ENCODE measurements at regions not wholly inside any gene's neighbourhood (a gene's known extent, or its start where the extent isn't known, plus 50 kb on each side); places are given as distances from the start of the nearest gene placed in this dataset.

- no peak overlapping the region for H3K27ac ChIP-seq (ENCODE audit: low read depth in 1 of 2, low read length in 2 of 2)
- H3K27me3 Mint-ChIP-seq (ENCODE audit: low read depth in 3 of 3): no peaks in the 10 kb centered on the region
- H2AFZ ChIP-seq (ENCODE audit: insufficient read depth, low read depth, low read length, poor library complexity, severe bottlenecking): no peak overlapping the region
- H3K4me1 ChIP-seq (ENCODE audit: control insufficient read depth in 1 of 2, insufficient read depth in 2 of 2, low read length in 2 of 2): no peaks in the 10 kb centered on the region
- TF ChIP-seq CTCF (IDR thresholded peaks at IDR 0.05): no peak
- no peak overlapping the region for H3K4me3 ChIP-seq (replicated peaks in 1 of 3; ENCODE audit: low read depth in 2 of 3, low read length in 3 of 3)
- no peaks in the 10 kb centered on the region for H3K36me3 ChIP-seq (replicated peaks in 1 of 2; ENCODE audit: control insufficient read depth in 1 of 2, insufficient read depth in 2 of 2, low read length in 2 of 2)
- no peak overlapping the region for H3K4me2 ChIP-seq (replicated peaks; ENCODE audit: extremely low read depth, low read length, poor library complexity, severe bottlenecking)
- H3K4me3 Mint-ChIP-seq: no peak overlapping the region
- no peaks in the 10 kb centered on the region for H4K20me1 ChIP-seq (ENCODE audit: insufficient read depth, low read length)
- no peaks in the 10 kb centered on the region for H3K36me3 Mint-ChIP-seq
- no peaks in the 10 kb centered on the region for H3K4me1 Mint-ChIP-seq
- WGBS (ENCODE audit: insufficient coverage): 100% methylated on average over 1 of the region's 5 CpGs
- no peaks in the 10 kb centered on the region for H3K27me3 ChIP-seq (ENCODE audit: control insufficient read depth in 2 of 2, insufficient read depth in 2 of 2, low read length in 2 of 2)
- peaks cover 6 to 12% of the 10 kb centered on the region in 2 donors for H3K9me3 ChIP-seq (replicated peaks in 1 of 2; ENCODE audit: control insufficient read depth in 1 of 2, insufficient read depth in 1 of 2, low read length in 2 of 2)
- H3K9ac ChIP-seq (ENCODE audit: insufficient read depth, low read length, poor library complexity, severe bottlenecking): no peak overlapping the region
- no peaks in the 10 kb centered on the region for H3K79me2 ChIP-seq (ENCODE audit: insufficient read depth, low read length)
- intact Hi-C loops (cut with micrococcal nuclease): no loop called here
- no peak for DNase-seq
- H3K27ac Mint-ChIP-seq: no peak overlapping the region
- H3K9me3 Mint-ChIP-seq: peaks cover 0 to 10% (median 6%) of the 10 kb centered on the region in 7 donors
Observed at GRCh38 chr4:12492730-12493393, 991.3 kb downstream of the RAB28 start.

- Mint-ChIP-seq H3K27ac (no peak overlapping the region), H3K9me3 (peaks cover 5 to 18% (median 10%) of the 10 kb centered on the region in 7 donors), H3K4me3 (no peak overlapping the region), H3K27me3 (ENCODE audit: low read depth in 3 of 3) (no peaks in the 10 kb centered on the region), H3K36me3 (no peaks in the 10 kb centered on the region), H3K4me1 (no peaks in the 10 kb centered on the region)
- no peaks in the 10 kb centered on the region for H4K20me1 ChIP-seq (ENCODE audit: insufficient read depth, low read length)
- H3K27me3 ChIP-seq (ENCODE audit: control insufficient read depth in 2 of 2, insufficient read depth in 2 of 2, low read length in 2 of 2): no peaks in the 10 kb centered on the region
- H3K36me3 ChIP-seq (replicated peaks in 1 of 2; ENCODE audit: control insufficient read depth in 1 of 2, insufficient read depth in 2 of 2, low read length in 2 of 2): no peaks in the 10 kb centered on the region
- H3K27ac ChIP-seq (ENCODE audit: low read depth in 1 of 2, low read length in 2 of 2): no peak overlapping the region
- no peak overlapping the region for H3K4me2 ChIP-seq (replicated peaks; ENCODE audit: extremely low read depth, low read length, poor library complexity, severe bottlenecking)
- TF ChIP-seq CTCF (IDR thresholded peaks at IDR 0.05): no peak
- no peak overlapping the region for H2AFZ ChIP-seq (ENCODE audit: insufficient read depth, low read depth, low read length, poor library complexity, severe bottlenecking)
- intact Hi-C loops (cut with micrococcal nuclease): no loop called here
- H3K9ac ChIP-seq (ENCODE audit: insufficient read depth, low read length, poor library complexity, severe bottlenecking): no peak overlapping the region
- DNase-seq: no peak
- H3K9me3 ChIP-seq (replicated peaks in 1 of 2; ENCODE audit: control insufficient read depth in 1 of 2, insufficient read depth in 1 of 2, low read length in 2 of 2): peaks cover 24 to 37% of the 10 kb centered on the region in 2 donors
- H3K79me2 ChIP-seq (ENCODE audit: insufficient read depth, low read length): no peaks in the 10 kb centered on the region
- 46% methylated on average over 4 of the region's 5 CpGs for WGBS (ENCODE audit: insufficient coverage)
- H3K4me3 ChIP-seq (replicated peaks in 1 of 3; ENCODE audit: low read depth in 2 of 3, low read length in 3 of 3): no peak overlapping the region
- H3K4me1 ChIP-seq (ENCODE audit: control insufficient read depth in 1 of 2, insufficient read depth in 2 of 2, low read length in 2 of 2): no peaks in the 10 kb centered on the region
Observed at GRCh38 chr4:12488672-12489071, 995.5 kb downstream of the RAB28 start.
